HS-5 (cell line): ENCODE measurements at regions not wholly inside any gene's neighbourhood (a gene's known extent, or its start where the extent isn't known, plus 50 kb on each side); places are given as distances from the start of the nearest gene placed in this dataset.
A peak's percentile ranks its signal among the peaks of the same experiment; 100 is the strongest.

ENCODE experiments used
- DNase-seq: peaks from one replicate; pipeline ENCODE4 v3.0.0-alpha.2; 2012; ENCODE audit warnings: low read depth

GRCh38 chr12:19953734-19954133, 414.6 kb upstream of the PDE3A start:
- DNase-seq, result no peak

DNA sequence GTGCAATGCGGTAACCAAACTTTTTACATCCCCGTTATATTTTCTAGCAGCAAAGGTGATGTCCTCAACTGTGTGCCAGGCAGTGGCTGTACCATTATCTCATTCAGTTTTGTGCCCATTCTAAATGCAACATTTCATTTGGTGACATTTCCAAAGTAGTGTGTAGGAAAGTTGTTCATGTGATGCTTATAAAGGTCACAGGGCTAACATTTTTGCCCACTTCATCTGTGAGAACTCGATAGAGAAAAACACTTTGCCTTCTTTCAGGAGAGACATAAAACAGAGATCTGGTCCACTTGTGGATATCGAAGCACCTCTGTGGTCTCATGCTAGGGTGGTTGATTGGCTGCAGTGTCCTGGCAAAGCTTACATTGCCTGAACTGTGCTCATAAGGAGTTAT, 414.2 kb upstream of the PDE3A start:
- no peak for DNase-seq

- DNase-seq, result no peak
Measured at GRCh38 chr12:19957308-19958125, 410.8 kb upstream of the PDE3A start.

DNA sequence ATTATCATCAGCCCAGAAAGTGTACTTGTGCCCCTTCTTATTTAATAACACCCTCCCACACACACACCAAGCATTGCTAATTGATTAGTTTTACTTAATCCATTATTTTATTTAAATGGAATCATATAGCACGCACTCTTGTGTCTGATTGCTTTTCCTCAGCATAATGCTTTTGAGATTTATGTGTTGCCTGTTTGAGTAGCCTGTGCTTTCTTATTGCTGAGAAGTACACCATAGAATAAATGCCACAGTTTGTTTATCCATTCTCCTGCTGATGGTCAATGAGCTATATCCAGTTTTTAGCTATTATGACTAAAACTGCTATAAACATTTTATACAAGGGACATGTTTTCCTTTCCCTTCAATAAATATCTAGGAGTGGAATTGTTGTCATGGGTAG, 409.9 kb upstream of the PDE3A start:
- DNase-seq, result no peak

- DNase-seq, result no peak
Measured at GRCh38 chr12:19959353-19959752, 409.0 kb upstream of the PDE3A start.

DNA sequence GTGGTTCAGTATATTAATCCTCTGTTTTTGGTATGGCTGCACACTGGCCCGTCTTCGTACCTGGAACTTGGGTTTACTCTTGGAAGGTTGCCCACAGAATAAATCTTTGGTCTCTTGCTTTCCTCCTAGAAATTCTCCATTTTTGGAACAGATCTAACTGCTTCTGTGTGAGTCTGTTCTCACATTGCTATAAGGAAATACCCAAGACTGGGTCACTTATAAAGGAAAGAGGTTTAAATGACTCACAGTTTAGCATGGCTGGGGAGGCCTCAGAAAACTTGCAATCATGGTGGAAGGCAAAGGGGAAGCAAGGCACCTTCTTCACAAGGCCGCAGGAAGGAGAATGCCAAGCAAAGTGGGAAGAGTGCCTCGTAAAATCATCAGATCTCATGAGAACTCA, 407.8 kb upstream of the PDE3A start:
- no peak for DNase-seq

- no peak for DNase-seq
Measured at GRCh38 chr12:19962192-19962591, 406.1 kb upstream of the PDE3A start.

- no peak for DNase-seq
Measured at GRCh38 chr12:19963972-19964371, 404.4 kb upstream of the PDE3A start.

DNA sequence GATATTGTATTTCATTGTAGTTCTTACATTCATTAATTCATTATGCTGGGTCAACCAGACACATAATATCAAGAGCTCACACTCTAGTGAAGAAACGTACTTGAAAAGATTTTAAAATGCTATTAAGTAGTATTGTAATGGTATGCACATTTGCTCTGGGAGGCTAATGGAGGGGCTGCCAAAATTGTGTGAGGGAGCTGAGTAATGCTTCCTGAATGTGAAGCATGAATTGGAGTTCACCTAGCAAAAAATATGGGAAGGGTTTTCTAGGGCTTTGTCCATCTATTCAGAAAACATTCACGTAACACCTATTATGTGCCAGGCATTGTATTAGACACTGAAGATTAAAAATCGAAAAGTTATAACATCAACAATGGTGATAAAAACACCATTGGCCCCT, 403.8 kb upstream of the PDE3A start:
- no peak for DNase-seq

DNA sequence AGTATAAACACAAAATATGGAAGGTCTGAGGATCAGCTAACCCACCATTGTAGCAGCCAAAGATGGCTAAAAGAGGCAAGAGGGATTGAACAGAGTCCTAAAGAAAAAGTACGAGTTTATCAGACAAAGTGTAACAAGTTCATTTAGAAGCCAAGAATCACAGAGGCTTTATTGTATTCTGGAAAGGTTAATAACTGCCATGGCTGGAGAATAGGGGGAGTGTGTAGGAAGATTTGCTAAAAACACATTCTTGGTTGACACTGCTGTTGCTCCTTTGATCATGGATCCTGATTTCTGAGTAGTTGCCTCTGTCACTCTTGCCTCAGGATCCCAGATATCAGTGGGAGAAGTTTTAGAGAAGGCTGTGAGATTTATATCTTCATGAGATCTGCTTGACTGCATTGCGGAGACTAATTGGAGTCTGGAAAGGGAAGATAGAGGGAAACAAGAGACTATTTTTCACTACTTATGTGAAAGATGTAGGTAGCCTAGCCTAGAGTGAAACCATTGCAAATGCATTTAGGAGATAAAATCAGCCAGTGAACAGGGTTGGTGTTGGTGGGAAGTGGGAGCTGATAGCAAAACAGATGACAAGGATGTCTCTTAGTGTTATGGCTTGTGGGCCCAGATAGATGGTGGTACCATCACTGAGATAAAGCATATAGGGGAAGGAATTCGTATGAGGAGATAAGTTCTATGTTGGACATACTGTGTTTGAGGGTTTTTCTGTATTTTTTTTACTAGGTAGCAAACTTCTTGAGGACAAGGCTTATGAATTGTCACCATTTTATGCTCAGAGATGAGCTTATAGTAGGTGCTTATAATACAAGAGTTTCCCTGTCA, 402.9 kb upstream of the PDE3A start:
- DNase-seq, result no peak

DNA sequence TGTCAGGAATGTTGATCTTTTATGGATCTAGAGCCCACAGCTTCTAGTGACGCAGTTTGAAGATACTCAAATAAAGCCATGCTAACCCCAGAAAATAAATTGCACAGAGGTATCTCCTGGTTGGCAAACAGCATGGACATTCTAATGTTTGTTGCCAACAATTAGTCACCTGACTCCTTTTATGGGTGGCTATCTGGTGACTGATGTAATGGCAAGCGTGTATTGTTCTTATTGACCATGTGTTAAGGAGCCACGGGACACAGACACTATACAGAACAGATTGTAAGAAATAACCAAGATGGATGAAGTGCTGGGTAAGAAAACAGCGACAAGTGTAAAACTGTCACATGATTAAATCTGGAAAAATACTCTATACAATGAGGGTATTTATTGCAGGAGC, 401.3 kb upstream of the PDE3A start:
- DNase-seq, result no peak

DNA sequence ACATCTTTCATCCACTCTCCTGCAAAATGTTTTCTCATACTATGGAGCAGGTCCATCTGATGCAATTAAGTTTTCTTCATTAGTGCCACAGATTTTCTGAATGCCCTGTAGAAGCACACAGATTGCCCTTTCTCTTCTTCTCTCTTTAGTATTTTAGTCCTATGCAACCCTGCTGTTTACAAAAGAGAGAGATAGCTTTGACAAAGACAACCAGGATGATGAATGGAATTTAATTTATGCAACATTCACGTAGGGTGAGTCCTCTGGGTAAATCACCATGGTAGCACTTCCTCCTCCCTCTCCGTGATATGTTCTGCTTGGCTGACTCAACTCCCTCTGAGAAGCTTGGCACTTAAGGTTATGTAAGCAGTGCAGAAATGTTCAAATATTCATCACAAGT, 400.9 kb upstream of the PDE3A start:
- peak; percentile 87 for DNase-seq

DNA sequence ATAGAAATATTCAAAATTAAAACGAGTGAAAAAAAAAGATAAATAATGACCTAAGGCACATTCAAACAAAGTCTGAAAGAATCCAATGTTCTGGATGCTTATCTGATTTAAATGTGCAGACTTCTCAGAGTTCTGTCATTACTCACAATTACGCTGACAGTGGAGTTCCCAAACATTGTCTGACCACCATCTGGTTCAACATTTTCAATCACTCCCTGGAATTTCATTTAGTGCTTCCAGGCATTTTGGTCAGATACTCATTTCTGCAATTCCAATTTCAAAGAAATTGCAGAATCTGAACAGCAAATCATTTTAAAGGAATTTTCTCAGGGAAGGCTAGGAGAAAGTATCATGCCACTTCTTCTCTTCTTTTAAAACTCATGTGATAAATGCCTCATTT, 398.2 kb upstream of the PDE3A start:
- peak; percentile 64 for DNase-seq

DNA sequence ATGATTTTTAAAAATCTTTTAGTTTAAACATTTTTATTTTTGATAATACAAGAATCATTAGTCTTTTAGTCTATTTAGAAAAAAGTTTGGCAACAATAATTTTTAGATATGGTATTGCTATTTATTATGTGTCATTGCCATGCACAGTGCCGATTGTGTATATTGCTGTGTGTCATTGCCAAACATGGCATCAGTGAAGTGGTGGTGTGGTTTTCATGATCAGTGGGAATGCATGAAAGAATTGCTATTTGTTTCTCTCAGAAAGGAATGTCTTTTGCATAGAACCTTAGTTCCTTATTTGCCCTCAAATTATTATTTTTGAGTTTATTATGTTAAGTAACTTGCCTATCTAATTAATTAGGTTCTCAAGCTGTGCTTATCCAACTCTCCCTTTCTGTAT, 397.5 kb upstream of the PDE3A start:
- no peak for DNase-seq

GRCh38 chr12:19971361-19972280, 396.7 kb upstream of the PDE3A start:
- no peak for DNase-seq

DNA sequence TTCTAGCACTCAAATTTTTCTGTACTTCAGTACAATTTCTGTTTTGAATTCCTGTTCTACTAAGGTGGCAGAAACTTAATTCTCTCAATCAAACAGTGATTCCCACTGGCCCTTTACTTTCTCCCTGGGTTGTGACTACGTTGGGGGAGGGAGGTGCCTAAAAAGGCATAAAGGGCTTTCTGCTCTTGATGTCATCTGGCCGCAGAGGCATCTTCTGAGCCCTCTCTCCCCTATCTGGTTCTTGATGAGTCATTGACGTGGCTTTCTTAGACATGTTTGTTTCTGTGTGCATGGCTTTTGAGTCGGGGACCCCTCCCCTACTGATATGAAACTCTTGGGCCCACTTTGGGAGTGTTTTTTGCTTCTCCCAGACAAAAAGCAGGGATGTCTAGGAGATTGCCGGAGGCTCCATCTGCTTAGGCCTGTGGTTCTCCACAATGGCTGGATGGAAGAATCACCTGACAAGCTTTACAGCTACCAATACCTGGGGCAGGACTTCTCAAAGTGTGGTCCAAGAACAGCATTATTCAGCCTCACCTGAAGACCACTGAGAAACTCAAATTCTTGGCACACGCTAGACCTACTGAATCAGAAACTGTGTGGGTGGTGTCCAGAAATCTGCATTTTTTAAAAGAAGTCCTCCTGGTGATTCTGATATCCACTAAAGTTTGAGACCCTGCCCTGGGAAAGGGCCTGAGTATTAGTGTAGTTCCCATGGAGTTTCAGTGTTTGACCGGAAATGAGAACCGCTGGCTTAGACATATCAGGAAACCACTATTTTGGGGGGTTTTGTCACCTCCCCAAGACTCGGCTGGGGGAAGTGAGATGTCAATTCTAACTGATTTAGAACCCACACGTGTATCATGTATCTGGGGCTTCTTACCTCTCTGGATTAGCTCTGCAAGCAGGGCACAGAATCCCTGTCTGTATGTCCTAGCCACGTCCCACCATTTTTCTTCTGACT, 395.7 kb upstream of the PDE3A start:
- no peak for DNase-seq

GRCh38 chr12:19978193-19978592, 390.1 kb upstream of the PDE3A start:
- DNase-seq, result peak; percentile 94

- no peak for DNase-seq
Measured at GRCh38 chr12:19979584-19979983, 388.8 kb upstream of the PDE3A start.

DNA sequence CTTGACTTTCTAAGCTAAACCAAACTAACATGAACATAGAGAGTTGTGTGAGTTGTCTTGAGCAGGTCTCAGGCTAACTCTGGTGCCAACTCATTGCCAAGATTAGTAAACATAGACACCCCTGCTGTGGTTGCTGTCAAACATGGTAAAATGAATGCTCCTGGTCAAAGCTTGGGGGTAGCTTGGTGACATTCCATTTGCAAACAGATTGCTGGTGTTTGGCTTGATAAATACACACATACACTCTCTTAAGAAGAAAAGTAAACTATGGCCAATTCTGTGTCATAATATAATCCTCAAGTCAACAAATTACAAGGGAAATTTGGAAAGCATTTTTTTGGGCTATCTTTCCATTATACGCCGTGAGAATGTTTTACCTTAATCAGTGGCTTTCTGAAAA, 386.4 kb upstream of the PDE3A start:
- no peak for DNase-seq

DNA sequence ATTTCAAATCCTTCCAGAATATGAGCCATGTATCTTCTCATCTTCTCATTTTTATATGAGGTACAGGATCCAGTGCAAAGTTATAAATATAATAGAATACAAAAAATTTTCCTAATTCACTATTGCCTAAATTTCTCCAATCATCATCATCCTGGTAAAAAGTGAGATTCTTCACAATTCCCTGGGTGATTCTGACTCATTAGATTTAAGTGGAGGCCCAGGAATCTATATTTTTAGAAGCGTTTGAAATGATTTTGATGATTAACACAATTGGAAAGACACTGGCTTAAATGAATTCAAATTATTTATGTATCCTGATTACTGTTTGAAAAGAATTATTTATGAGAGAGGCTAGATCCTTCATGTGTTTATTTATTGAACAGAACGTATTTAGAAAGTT, 380.3 kb upstream of the PDE3A start:
- DNase-seq, result no peak

DNA sequence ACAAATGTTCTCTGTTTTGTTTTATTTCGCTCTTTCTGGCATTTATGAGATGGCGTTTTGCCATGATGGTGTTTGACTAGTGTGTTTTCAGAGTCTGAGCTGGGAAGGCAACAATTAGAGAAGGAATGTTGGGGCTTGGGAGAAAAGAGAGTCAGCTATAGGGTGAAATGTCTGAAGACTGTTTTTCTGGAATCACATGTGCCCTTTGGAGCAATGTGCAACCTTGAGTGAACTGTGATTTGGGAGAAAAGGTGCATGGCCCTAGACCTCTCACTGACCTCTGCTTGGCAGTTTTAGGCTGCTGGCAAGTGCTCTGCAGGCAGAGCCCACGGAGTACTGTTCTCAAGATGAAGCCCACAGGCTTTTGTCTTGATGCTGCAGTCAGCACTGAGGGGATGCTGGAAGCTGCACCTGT, 379.9 kb upstream of the PDE3A start:
- no peak for DNase-seq
